HCT116 (cell line): ENCODE measurements at regions not wholly inside any gene's neighbourhood (a gene's known extent, or its start where the extent isn't known, plus 50 kb on each side); places are given as distances from the start of the nearest gene placed in this dataset.

Source experiments
- ATAC-seq: fragments of 200-7000 bp; cut with Tn5 transposase; 2 replicates; pipeline ENCODE4 v1.9.1; 2020; ENCODE audit warnings: mild to moderate bottlenecking, moderate library complexity
- BruUV-seq: library from RNA; stranded (reverse); fragments of 400-500 nt; replicated peaks from 2 replicates; lab custom pipeline; 2021; lab: Mats Ljungman, UMichigan
- CTCF ChIA-PET: fragments of 300-600 bp; sonication (Branson Sonifier 250); formaldehyde crosslinking; loops from one replicate; lab custom pipeline; 2021; ENCODE audit warnings: antibody characterized with exemption; lab: Charles Lee
- POLR2A ChIA-PET: fragments of 300-600, 350-600 bp; sonication (Branson Sonifier 250); formaldehyde crosslinking; loops from one replicate; lab custom pipeline; 2021; ENCODE audit warnings: antibody characterized with exemption; lab: Charles Lee
- RAD21 ChIA-PET, 2 experiments: fragments of 300-600 bp; sonication (Branson Sonifier 250); formaldehyde crosslinking; loops; one replicate each; lab custom pipeline; 2023; ENCODE audit warnings: low total read pairs in 2 of 2; ENCODE audit not compliant: uncharacterized antibody in 2 of 2, unreplicated experiment in 2 of 2, low non-redundant PET in 1 of 2; lab: Charles Lee
- DNase-seq: peaks from one replicate; pipeline ENCODE4 v3.0.0-alpha.2; 2010; ENCODE audit warnings: low read depth, low spot score
- H2AFZ ChIP-seq: fragments of 200-600 bp; shearing (Covaris generic), sonication (generic); 2 replicates; pipeline ENCODE4 v1.6.1; 2017; ENCODE audit warnings: low read depth, mixed run types, mixed read lengths, antibody characterized with exemption, low read length; ENCODE audit not compliant: poor library complexity, severe bottlenecking
- H3K27ac ChIP-seq: 2 replicates; pipeline ENCODE4 v1.5.1; 2012; ENCODE audit warnings: low read depth, low read length
- H3K27me3 ChIP-seq: fragments of 200-600 bp; sonication (generic); 2 replicates; pipeline ENCODE4 v1.6.1; 2016; ENCODE audit warnings: mixed run types, low read length, mixed read lengths; ENCODE audit not compliant: insufficient read depth
- H3K36me3 ChIP-seq, 2 experiments: fragments of 200-500 bp in 1 of 2; fragments of 200-600 bp in 1 of 2; sonication (Bioruptor generic) in 1 of 2; sonication (generic) in 1 of 2; 2 replicates each; pipeline versions ENCODE4 v1.5.1 to v1.6.1; 2014 to 2016; ENCODE audit warnings: low read length in 2 of 2, inconsistent platforms in 1 of 2, mixed read lengths in 1 of 2, mixed run types in 1 of 2; ENCODE audit not compliant: insufficient read depth in 2 of 2, control insufficient read depth in 1 of 2
- H3K4me1 ChIP-seq, 2 experiments: fragments of 200-600 bp in 1 of 2; sonication (generic) in 1 of 2; 2 replicates each; pipeline versions ENCODE4 v1.5.1 to v1.6.1; 2012 to 2017; ENCODE audit warnings: low read length in 2 of 2, inconsistent platforms in 1 of 2, mild to moderate bottlenecking in 1 of 2, mixed read lengths in 1 of 2, mixed run types in 1 of 2, moderate library complexity in 1 of 2; ENCODE audit not compliant: insufficient read depth in 2 of 2, control insufficient read depth in 1 of 2
- H3K4me2 ChIP-seq: fragments of 200-600 bp; sonication (generic); 2 replicates; pipeline ENCODE4 v1.6.1; 2017; ENCODE audit warnings: mixed run types, low read length, mixed read lengths
- H3K4me3 ChIP-seq, 2 experiments: fragments of 200-600 bp in 1 of 2; sonication (generic) in 1 of 2; replicated peaks in 1 of 2; 2 replicates each; pipeline ENCODE4 v1.5.1; 2011 to 2016; ENCODE audit warnings: low read length in 2 of 2, control low read depth in 1 of 2, low read depth in 1 of 2, mild to moderate bottlenecking in 1 of 2, mixed read lengths in 1 of 2, mixed run types in 1 of 2
- H3K79me2 ChIP-seq: fragments of 200-600 bp; sonication (generic); 2 replicates; pipeline ENCODE4 v1.6.1; 2017; ENCODE audit warnings: mild to moderate bottlenecking, mixed run types, low read length, moderate library complexity, mixed read lengths; ENCODE audit not compliant: insufficient read depth
- H3K9ac ChIP-seq: fragments of 200-600 bp; sonication (generic); 2 replicates; pipeline ENCODE4 v1.6.1; 2016; ENCODE audit warnings: low read length, mixed read lengths
- H3K9me2 ChIP-seq: fragments of 200-600 bp; sonication (generic), shearing (Covaris generic); 2 replicates; pipeline ENCODE4 v1.6.1; 2017; ENCODE audit warnings: mixed run types, mild to moderate bottlenecking, moderate library complexity; ENCODE audit not compliant: insufficient read depth
- H3K9me3 ChIP-seq, 2 experiments: fragments of 200-500 bp in 1 of 2; fragments of 200-600 bp in 1 of 2; sonication (Bioruptor generic) in 1 of 2; sonication (generic) in 1 of 2; 2 replicates each; pipeline ENCODE4 v1.6.1; 2014 to 2017; ENCODE audit warnings: low read length in 2 of 2, mixed read lengths in 2 of 2, inconsistent platforms in 1 of 2, low read depth in 1 of 2, mild to moderate bottlenecking in 1 of 2, mixed run types in 1 of 2, moderate library complexity in 1 of 2; ENCODE audit not compliant: control insufficient read depth in 1 of 2, insufficient read depth in 1 of 2
- H4K20me1 ChIP-seq: fragments of 200-600 bp; sonication (generic), shearing (Covaris generic); 2 replicates; pipeline ENCODE4 v1.6.1; 2017; ENCODE audit warnings: mixed run types, mild to moderate bottlenecking, moderate library complexity; ENCODE audit not compliant: insufficient read depth
- ATF3 ChIP-seq: IDR thresholded peaks from 2 replicates; pipeline ENCODE4 v1.6.1; 2012
- ELF1 ChIP-seq: IDR thresholded peaks from 2 replicates; pipeline ENCODE4 v1.6.1; 2012; ENCODE audit warnings: low read depth, borderline replicate concordance
- EZH2 ChIP-seq: fragments of 200-600 bp; sonication (generic); IDR thresholded peaks from 2 replicates; pipeline ENCODE4 v1.6.1; 2017; ENCODE audit warnings: antibody characterized with exemption, mixed run types
- EZH2phosphoT487 ChIP-seq: fragments of 200-600 bp; IDR thresholded peaks from 2 replicates; pipeline ENCODE4 v1.6.1; 2018; ENCODE audit warnings: antibody characterized with exemption, borderline replicate concordance
- JUND ChIP-seq: IDR thresholded peaks from 2 replicates; pipeline ENCODE4 v1.6.1; 2012
- POLR2A ChIP-seq: IDR thresholded peaks from 2 replicates; pipeline ENCODE4 v1.7.0; 2011; ENCODE audit warnings: borderline replicate concordance; ENCODE audit not compliant: insufficient read depth, insufficient read length; ENCODE audit errors: extremely low read depth
- REST ChIP-seq: IDR thresholded peaks from 2 replicates; pipeline ENCODE4 v1.6.1; 2012; ENCODE audit warnings: low read depth
- SP1 ChIP-seq: IDR thresholded peaks from 2 replicates; pipeline ENCODE4 v1.6.1; 2012; ENCODE audit warnings: low read depth
- SRF ChIP-seq: IDR thresholded peaks from 2 replicates; pipeline ENCODE4 v1.6.1; 2012; ENCODE audit warnings: low read depth
- TCF7L2 ChIP-seq: IDR thresholded peaks from 2 replicates; pipeline ENCODE4 v1.7.0; 2011; ENCODE audit warnings: borderline replicate concordance, inconsistent platforms; ENCODE audit not compliant: insufficient read depth, insufficient read length; ENCODE audit errors: extremely low read depth
- YY1 ChIP-seq: IDR thresholded peaks from 2 replicates; pipeline ENCODE4 v1.6.1; 2011; ENCODE audit warnings: low read length, low read depth, moderate library complexity, mild to moderate bottlenecking; ENCODE audit not compliant: insufficient replicate concordance; ENCODE audit errors: extremely low read depth
- ZBTB33 ChIP-seq: IDR thresholded peaks from 2 replicates; pipeline ENCODE4 v1.6.1; 2011; ENCODE audit warnings: mild to moderate bottlenecking, low read length, moderate library complexity; ENCODE audit not compliant: insufficient replicate concordance; ENCODE audit errors: extremely low read depth
- ZFX ChIP-seq: fragments of 450-650 bp; IDR thresholded peaks from 2 replicates; pipeline ENCODE4 v1.6.1; 2017
- ZNF274 ChIP-seq: fragments of 200-500 bp; sonication (Bioruptor generic); IDR thresholded peaks from 2 replicates; pipeline ENCODE4 v1.6.1; 2014; ENCODE audit warnings: mild to moderate bottlenecking, low read depth, low read length, inconsistent platforms
- intact Hi-C: fragments of 100-400 bp; cut with micrococcal nuclease; formaldehyde crosslinking; loops from 2 replicates; pipeline ENCODE4 v1.10.0; 2022
- TF ChIP-seq, protein P1 (sequence below), 3 experiments: fragments of 200-600 bp in 1 of 3; sonication (generic) in 1 of 3; IDR thresholded peaks in 2 of 3; conservative IDR thresholded peaks in 1 of 3; 2 replicates each; pipeline ENCODE4 v1.5.1; 2012 to 2017; ENCODE audit warnings: low read depth in 2 of 3, low read length in 2 of 3, antibody characterized with exemption in 1 of 3, borderline replicate concordance in 1 of 3, control low read depth in 1 of 3, mild to moderate bottlenecking in 1 of 3, mixed read lengths in 1 of 3, mixed run types in 1 of 3, moderate library complexity in 1 of 3; ENCODE audit not compliant: insufficient read depth in 1 of 3

- TF ChIP-seq REST (no peak), ZNF274 (no peak), TCF7L2 (no peak)
These were observed 172.3 kb upstream of the C1QTNF7 start (continued) for GRCh38 chr4:15255537-15255936.

GRCh38 chr4:15260758-15261157 lies 167.1 kb upstream of the C1QTNF7 start:
- Histone ChIP-seq H3K4me2 (no peak overlapping the region), H3K9me3 (no peaks in the 10 kb centered on the region; a peak in 1 of 4 replicates), H3K4me3 (no peak overlapping the region), H3K36me3 (no peaks in the 10 kb centered on the region), H3K4me1 (no peaks in the 10 kb centered on the region), H3K27me3 (peaks cover 12% of the 10 kb centered on the region; the same call in 1 of the 2 replicates), H3K27ac (no peak overlapping the region), H3K9ac (no peak overlapping the region), H3K9me2 (no peaks in the 10 kb centered on the region), H4K20me1 (no peaks in the 10 kb centered on the region), H3K79me2 (no peaks in the 10 kb centered on the region), H2AFZ (no peak overlapping the region)
- intact Hi-C loops, result no loop called here
- RAD21 ChIA-PET, result no interaction called here
- POLR2A ChIA-PET, result interaction anchor here (0.7 kb wide), 1 partner anchor 91 kb away, joined by 3 read pairs; no protein-coding TSS in a partner anchor
- CTCF ChIA-PET, result no interaction called here
- no peak for DNase-seq
- ATAC-seq, result no peak
- BruUV-seq, result no TSS peak
- no peak for TF ChIP-seq ELF1
- TF ChIP-seq ATF3, result no peak
- no peak for TF ChIP-seq POLR2A
- no peak for TF ChIP-seq SRF
- TF ChIP-seq EZH2, result no peak
- no peak for TF ChIP-seq ZFX
- TF ChIP-seq JUND, result no peak
- TF ChIP-seq YY1, result no peak
- TF ChIP-seq, protein P1, sequence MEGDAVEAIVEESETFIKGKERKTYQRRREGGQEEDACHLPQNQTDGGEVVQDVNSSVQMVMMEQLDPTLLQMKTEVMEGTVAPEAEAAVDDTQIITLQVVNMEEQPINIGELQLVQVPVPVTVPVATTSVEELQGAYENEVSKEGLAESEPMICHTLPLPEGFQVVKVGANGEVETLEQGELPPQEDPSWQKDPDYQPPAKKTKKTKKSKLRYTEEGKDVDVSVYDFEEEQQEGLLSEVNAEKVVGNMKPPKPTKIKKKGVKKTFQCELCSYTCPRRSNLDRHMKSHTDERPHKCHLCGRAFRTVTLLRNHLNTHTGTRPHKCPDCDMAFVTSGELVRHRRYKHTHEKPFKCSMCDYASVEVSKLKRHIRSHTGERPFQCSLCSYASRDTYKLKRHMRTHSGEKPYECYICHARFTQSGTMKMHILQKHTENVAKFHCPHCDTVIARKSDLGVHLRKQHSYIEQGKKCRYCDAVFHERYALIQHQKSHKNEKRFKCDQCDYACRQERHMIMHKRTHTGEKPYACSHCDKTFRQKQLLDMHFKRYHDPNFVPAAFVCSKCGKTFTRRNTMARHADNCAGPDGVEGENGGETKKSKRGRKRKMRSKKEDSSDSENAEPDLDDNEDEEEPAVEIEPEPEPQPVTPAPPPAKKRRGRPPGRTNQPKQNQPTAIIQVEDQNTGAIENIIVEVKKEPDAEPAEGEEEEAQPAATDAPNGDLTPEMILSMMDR (IDR thresholded peaks at IDR 0.05 in 2 of 3, conservative IDR thresholded peaks at IDR 0.05 in 1 of 3; ENCODE audit: borderline replicate concordance in 1 of 3, insufficient read depth in 1 of 3, low read depth in 2 of 3, low read length in 2 of 3), result no peak
- TF ChIP-seq EZH2phosphoT487, result no peak
- TF ChIP-seq ZNF274, result no peak
- TF ChIP-seq SP1, result no peak
- no peak for TF ChIP-seq ZBTB33
